Kidney capillary endothelial cell (primary cell): ENCODE measurements at regions not wholly inside any gene's neighbourhood (a gene's known extent, or its start where the extent isn't known, plus 50 kb on each side); places are given as distances from the start of the nearest gene placed in this dataset.

Experiments
- DNase-seq: peaks from one replicate; pipeline ENCODE4 v3.0.0-alpha.2; 2018; ENCODE audit warnings: low spot score

GRCh38 chr2:19435815-19436214 is 77.4 kb upstream of the OSR1 start:
- no peak for DNase-seq

- DNase-seq = no peak
Measured at GRCh38 chr2:19434413-19434812, 76.0 kb upstream of the OSR1 start.

- DNase-seq = no peak
Measured at GRCh38 chr2:19426941-19427340, 68.5 kb upstream of the OSR1 start.

GRCh38 chr2:19426144-19426543 is 67.7 kb upstream of the OSR1 start:
- DNase-seq = no peak

GRCh38 chr2:19425419-19425818 is 67.0 kb upstream of the OSR1 start:
- no peak for DNase-seq

GRCh38 chr2:19419211-19419880 is 60.9 kb upstream of the OSR1 start:
- DNase-seq = no peak

GRCh38 chr2:19416784-19417684 is 58.6 kb upstream of the OSR1 start:
- DNase-seq = no peak

- DNase-seq = no peak
Measured at GRCh38 chr2:19416083-19416482, 57.7 kb upstream of the OSR1 start.

GRCh38 chr2:19409046-19409445 is 50.6 kb upstream of the OSR1 start:
- no peak for DNase-seq

- DNase-seq = no peak
Measured at GRCh38 chr2:19408592-19408991, 50.2 kb upstream of the OSR1 start.
